GM23248 (cell line): ENCODE measurements at regions not wholly inside any gene's neighbourhood (a gene's known extent, or its start where the extent isn't known, plus 50 kb on each side); places are given as distances from the start of the nearest gene placed in this dataset.

Experiments used
- EZH2 ChIP-seq: fragments of 200-600 bp; sonication (generic); IDR thresholded peaks from 2 replicates; pipeline ENCODE4 v1.6.1; 2018; ENCODE audit warnings: antibody characterized with exemption, mild to moderate bottlenecking; ENCODE audit not compliant: insufficient read depth, poor library complexity, severe bottlenecking
- EZH2phosphoT487 ChIP-seq: fragments of 200-600 bp; sonication (generic); IDR thresholded peaks from 2 replicates; pipeline ENCODE4 v1.6.1; 2018; ENCODE audit warnings: antibody characterized with exemption, moderate library complexity, mild to moderate bottlenecking, low read depth; ENCODE audit not compliant: insufficient read depth

- no peak for TF ChIP-seq EZH2
- TF ChIP-seq EZH2phosphoT487 = no peak
Measured at GRCh38 chr1:234969581-234970400, 158.8 kb downstream of the TOMM20 start.
